HCT116 (cell line): ENCODE measurements at regions not wholly inside any gene's neighbourhood (a gene's known extent, or its start where the extent isn't known, plus 50 kb on each side); places are given as distances from the start of the nearest gene placed in this dataset.

ENCODE experiments used
- ATAC-seq: fragments of 200-7000 bp; cut with Tn5 transposase; 2 replicates; pipeline ENCODE4 v1.9.1; 2020; ENCODE audit warnings: mild to moderate bottlenecking, moderate library complexity
- BruUV-seq: library from RNA; stranded (reverse); fragments of 400-500 nt; replicated peaks from 2 replicates; lab custom pipeline; 2021; lab: Mats Ljungman, UMichigan
- CTCF ChIA-PET: fragments of 300-600 bp; sonication (Branson Sonifier 250); formaldehyde crosslinking; loops from one replicate; lab custom pipeline; 2021; ENCODE audit warnings: antibody characterized with exemption; lab: Charles Lee
- POLR2A ChIA-PET: fragments of 300-600, 350-600 bp; sonication (Branson Sonifier 250); formaldehyde crosslinking; loops from one replicate; lab custom pipeline; 2021; ENCODE audit warnings: antibody characterized with exemption; lab: Charles Lee
- RAD21 ChIA-PET, 2 experiments: fragments of 300-600 bp; sonication (Branson Sonifier 250); formaldehyde crosslinking; loops; one replicate each; lab custom pipeline; 2023; ENCODE audit warnings: low total read pairs in 2 of 2; ENCODE audit not compliant: uncharacterized antibody in 2 of 2, unreplicated experiment in 2 of 2, low non-redundant PET in 1 of 2; lab: Charles Lee
- DNase-seq: peaks from one replicate; pipeline ENCODE4 v3.0.0-alpha.2; 2010; ENCODE audit warnings: low read depth, low spot score
- H2AFZ ChIP-seq: fragments of 200-600 bp; shearing (Covaris generic), sonication (generic); 2 replicates; pipeline ENCODE4 v1.6.1; 2017; ENCODE audit warnings: low read depth, mixed run types, mixed read lengths, antibody characterized with exemption, low read length; ENCODE audit not compliant: poor library complexity, severe bottlenecking
- H3K27ac ChIP-seq: 2 replicates; pipeline ENCODE4 v1.5.1; 2012; ENCODE audit warnings: low read depth, low read length
- H3K27me3 ChIP-seq: fragments of 200-600 bp; sonication (generic); 2 replicates; pipeline ENCODE4 v1.6.1; 2016; ENCODE audit warnings: mixed run types, low read length, mixed read lengths; ENCODE audit not compliant: insufficient read depth
- H3K36me3 ChIP-seq, 2 experiments: fragments of 200-500 bp in 1 of 2; fragments of 200-600 bp in 1 of 2; sonication (Bioruptor generic) in 1 of 2; sonication (generic) in 1 of 2; 2 replicates each; pipeline versions ENCODE4 v1.5.1 to v1.6.1; 2014 to 2016; ENCODE audit warnings: low read length in 2 of 2, inconsistent platforms in 1 of 2, mixed read lengths in 1 of 2, mixed run types in 1 of 2; ENCODE audit not compliant: insufficient read depth in 2 of 2, control insufficient read depth in 1 of 2
- H3K4me1 ChIP-seq, 2 experiments: fragments of 200-600 bp in 1 of 2; sonication (generic) in 1 of 2; 2 replicates each; pipeline versions ENCODE4 v1.5.1 to v1.6.1; 2012 to 2017; ENCODE audit warnings: low read length in 2 of 2, inconsistent platforms in 1 of 2, mild to moderate bottlenecking in 1 of 2, mixed read lengths in 1 of 2, mixed run types in 1 of 2, moderate library complexity in 1 of 2; ENCODE audit not compliant: insufficient read depth in 2 of 2, control insufficient read depth in 1 of 2
- H3K4me2 ChIP-seq: fragments of 200-600 bp; sonication (generic); 2 replicates; pipeline ENCODE4 v1.6.1; 2017; ENCODE audit warnings: mixed run types, low read length, mixed read lengths
- H3K4me3 ChIP-seq, 2 experiments: fragments of 200-600 bp in 1 of 2; sonication (generic) in 1 of 2; replicated peaks in 1 of 2; 2 replicates each; pipeline ENCODE4 v1.5.1; 2011 to 2016; ENCODE audit warnings: low read length in 2 of 2, control low read depth in 1 of 2, low read depth in 1 of 2, mild to moderate bottlenecking in 1 of 2, mixed read lengths in 1 of 2, mixed run types in 1 of 2
- H3K79me2 ChIP-seq: fragments of 200-600 bp; sonication (generic); 2 replicates; pipeline ENCODE4 v1.6.1; 2017; ENCODE audit warnings: mild to moderate bottlenecking, mixed run types, low read length, moderate library complexity, mixed read lengths; ENCODE audit not compliant: insufficient read depth
- H3K9ac ChIP-seq: fragments of 200-600 bp; sonication (generic); 2 replicates; pipeline ENCODE4 v1.6.1; 2016; ENCODE audit warnings: low read length, mixed read lengths
- H3K9me2 ChIP-seq: fragments of 200-600 bp; sonication (generic), shearing (Covaris generic); 2 replicates; pipeline ENCODE4 v1.6.1; 2017; ENCODE audit warnings: mixed run types, mild to moderate bottlenecking, moderate library complexity; ENCODE audit not compliant: insufficient read depth
- H3K9me3 ChIP-seq, 2 experiments: fragments of 200-500 bp in 1 of 2; fragments of 200-600 bp in 1 of 2; sonication (Bioruptor generic) in 1 of 2; sonication (generic) in 1 of 2; 2 replicates each; pipeline ENCODE4 v1.6.1; 2014 to 2017; ENCODE audit warnings: low read length in 2 of 2, mixed read lengths in 2 of 2, inconsistent platforms in 1 of 2, low read depth in 1 of 2, mild to moderate bottlenecking in 1 of 2, mixed run types in 1 of 2, moderate library complexity in 1 of 2; ENCODE audit not compliant: control insufficient read depth in 1 of 2, insufficient read depth in 1 of 2
- H4K20me1 ChIP-seq: fragments of 200-600 bp; sonication (generic), shearing (Covaris generic); 2 replicates; pipeline ENCODE4 v1.6.1; 2017; ENCODE audit warnings: mixed run types, mild to moderate bottlenecking, moderate library complexity; ENCODE audit not compliant: insufficient read depth
- CBX3 ChIP-seq: IDR thresholded peaks from 2 replicates; pipeline ENCODE4 v1.6.1; 2012; ENCODE audit warnings: low read depth
- CEBPB ChIP-seq: IDR thresholded peaks from 2 replicates; pipeline ENCODE4 v1.6.1; 2012; ENCODE audit warnings: low read depth
- EZH2 ChIP-seq: fragments of 200-600 bp; sonication (generic); IDR thresholded peaks from 2 replicates; pipeline ENCODE4 v1.6.1; 2017; ENCODE audit warnings: antibody characterized with exemption, mixed run types
- FOSL1 ChIP-seq: IDR thresholded peaks from 2 replicates; pipeline ENCODE4 v1.6.1; 2012; ENCODE audit warnings: low read depth
- JUND ChIP-seq: IDR thresholded peaks from 2 replicates; pipeline ENCODE4 v1.6.1; 2012
- RAD21 ChIP-seq: IDR thresholded peaks from 2 replicates; pipeline ENCODE4 v1.6.1; 2012; ENCODE audit warnings: low read depth, mild to moderate bottlenecking
- SP1 ChIP-seq: IDR thresholded peaks from 2 replicates; pipeline ENCODE4 v1.6.1; 2012; ENCODE audit warnings: low read depth
- SRF ChIP-seq: IDR thresholded peaks from 2 replicates; pipeline ENCODE4 v1.6.1; 2012; ENCODE audit warnings: low read depth
- YY1 ChIP-seq: IDR thresholded peaks from 2 replicates; pipeline ENCODE4 v1.6.1; 2011; ENCODE audit warnings: low read length, low read depth, moderate library complexity, mild to moderate bottlenecking; ENCODE audit not compliant: insufficient replicate concordance; ENCODE audit errors: extremely low read depth
- intact Hi-C: fragments of 100-400 bp; cut with micrococcal nuclease; formaldehyde crosslinking; loops from 2 replicates; pipeline ENCODE4 v1.10.0; 2022
- TF ChIP-seq, protein P1 (sequence below), 3 experiments: fragments of 200-600 bp in 1 of 3; sonication (generic) in 1 of 3; IDR thresholded peaks in 2 of 3; conservative IDR thresholded peaks in 1 of 3; 2 replicates each; pipeline ENCODE4 v1.5.1; 2012 to 2017; ENCODE audit warnings: low read depth in 2 of 3, low read length in 2 of 3, antibody characterized with exemption in 1 of 3, borderline replicate concordance in 1 of 3, control low read depth in 1 of 3, mild to moderate bottlenecking in 1 of 3, mixed read lengths in 1 of 3, mixed run types in 1 of 3, moderate library complexity in 1 of 3; ENCODE audit not compliant: insufficient read depth in 1 of 3
- TF ChIP-seq, protein P2 (sequence below): IDR thresholded peaks from 2 replicates; pipeline ENCODE4 v1.6.1; 2012

DNA sequence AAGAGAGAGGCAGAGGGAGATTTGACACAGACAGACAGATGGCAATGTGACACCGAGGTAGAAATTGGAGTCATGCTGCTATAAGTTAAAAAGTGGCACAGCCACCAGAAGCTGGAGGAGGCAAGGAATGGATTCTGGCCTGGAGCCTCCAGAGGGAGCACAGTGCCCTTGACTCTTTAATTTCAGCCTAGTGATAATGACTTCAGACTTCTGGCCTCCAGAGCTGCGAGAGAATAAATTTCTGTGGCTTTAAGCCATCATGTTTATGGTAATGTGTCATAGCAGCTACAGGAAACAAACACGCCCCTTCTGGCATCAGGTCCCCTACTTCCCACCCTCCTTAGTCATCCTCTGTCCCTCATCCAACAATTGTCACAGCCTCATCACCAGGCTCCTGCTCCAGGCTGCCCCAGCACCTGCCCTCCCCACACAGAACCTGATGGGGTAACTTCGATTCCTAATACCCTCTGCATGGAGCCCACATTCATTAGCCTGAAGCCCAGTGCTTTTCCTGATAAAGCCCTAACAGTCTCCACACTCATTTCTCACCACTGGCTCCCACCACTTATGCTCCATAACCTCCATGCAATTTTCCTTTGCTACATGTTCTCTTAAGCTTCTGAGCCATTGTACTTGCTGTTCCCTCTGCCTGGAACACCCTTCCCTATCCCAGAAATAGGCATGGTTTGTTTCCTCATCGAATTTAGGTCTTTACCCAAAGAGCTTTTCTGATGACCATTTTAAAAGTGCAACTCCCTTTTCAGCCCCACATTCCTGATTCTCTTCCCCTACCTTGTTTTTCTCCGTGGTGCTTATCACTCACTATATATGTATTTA, 69.7 kb upstream of the TOX2 start:
- Histone ChIP-seq H3K9me3 (no peaks in the 10 kb centered on the region), H3K9ac (no peak overlapping the region), H3K9me2 (no peaks in the 10 kb centered on the region), H3K27ac (no peak overlapping the region), H3K27me3 (no peaks in the 10 kb centered on the region), H3K36me3 (no peaks in the 10 kb centered on the region), H4K20me1 (no peaks in the 10 kb centered on the region), H2AFZ (no peak overlapping the region), H3K4me2 (peak overlapping the region; percentile 43), H3K4me3 (0 out of 4 replicates have a peak overlapping the region, but pooled peaks of 1 of the 2 experiments have one; percentile 2), H3K4me1 (peaks cover 6 to 40% of the 10 kb centered on the region in 2 experiments; a peak in 3 of 4 replicates), H3K79me2 (no peaks in the 10 kb centered on the region)
- intact Hi-C loops = no loop called here
- ChIA-PET POLR2A (interaction anchor here (1.2 to 1.4 kb wide), 2 partner anchors 12 to 130 kb away, joined by 3 read pairs; no protein-coding TSS in a partner anchor), RAD21 (no interaction called here), CTCF (interaction anchor here (0.9 to 1.9 kb wide), 5 partner anchors 109 to 396 kb away, joined by 3 to 7 read pairs (median 3); no protein-coding TSS in a partner anchor)
- no TSS peak for BruUV-seq
- ATAC-seq (peak; percentile 75), DNase-seq (peak; percentile 74)
- peak; percentile 43; the same call in 1 of the 2 replicates for TF ChIP-seq JUND
- TF ChIP-seq SRF = no peak
- no peak for TF ChIP-seq YY1
- peak; percentile 65; the same call in 1 of the 2 replicates for TF ChIP-seq CBX3
- peak; percentile 47; the same call in 1 of the 2 replicates for TF ChIP-seq FOSL1
- peak; percentile 76 for TF ChIP-seq RAD21
- no peak for TF ChIP-seq CEBPB
- TF ChIP-seq, protein P1, sequence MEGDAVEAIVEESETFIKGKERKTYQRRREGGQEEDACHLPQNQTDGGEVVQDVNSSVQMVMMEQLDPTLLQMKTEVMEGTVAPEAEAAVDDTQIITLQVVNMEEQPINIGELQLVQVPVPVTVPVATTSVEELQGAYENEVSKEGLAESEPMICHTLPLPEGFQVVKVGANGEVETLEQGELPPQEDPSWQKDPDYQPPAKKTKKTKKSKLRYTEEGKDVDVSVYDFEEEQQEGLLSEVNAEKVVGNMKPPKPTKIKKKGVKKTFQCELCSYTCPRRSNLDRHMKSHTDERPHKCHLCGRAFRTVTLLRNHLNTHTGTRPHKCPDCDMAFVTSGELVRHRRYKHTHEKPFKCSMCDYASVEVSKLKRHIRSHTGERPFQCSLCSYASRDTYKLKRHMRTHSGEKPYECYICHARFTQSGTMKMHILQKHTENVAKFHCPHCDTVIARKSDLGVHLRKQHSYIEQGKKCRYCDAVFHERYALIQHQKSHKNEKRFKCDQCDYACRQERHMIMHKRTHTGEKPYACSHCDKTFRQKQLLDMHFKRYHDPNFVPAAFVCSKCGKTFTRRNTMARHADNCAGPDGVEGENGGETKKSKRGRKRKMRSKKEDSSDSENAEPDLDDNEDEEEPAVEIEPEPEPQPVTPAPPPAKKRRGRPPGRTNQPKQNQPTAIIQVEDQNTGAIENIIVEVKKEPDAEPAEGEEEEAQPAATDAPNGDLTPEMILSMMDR (IDR thresholded peaks at IDR 0.05 in 2 of 3, conservative IDR thresholded peaks at IDR 0.05 in 1 of 3; ENCODE audit: borderline replicate concordance in 1 of 3, insufficient read depth in 1 of 3, low read depth in 2 of 3, low read length in 2 of 3) = peak in 1 of 3 experiments; percentile 73; a peak in 3 of 6 replicates
- TF ChIP-seq SP1 = peak; percentile 63
- no peak for TF ChIP-seq EZH2
- TF ChIP-seq, protein P2, sequence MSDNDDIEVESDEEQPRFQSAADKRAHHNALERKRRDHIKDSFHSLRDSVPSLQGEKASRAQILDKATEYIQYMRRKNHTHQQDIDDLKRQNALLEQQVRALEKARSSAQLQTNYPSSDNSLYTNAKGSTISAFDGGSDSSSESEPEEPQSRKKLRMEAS = peak; percentile 52; the same call in 1 of the 2 replicates
